K562 (cell line): ENCODE measurements at regions not wholly inside any gene's neighbourhood (a gene's known extent, or its start where the extent isn't known, plus 50 kb on each side); places are given as distances from the start of the nearest gene placed in this dataset.
A peak's percentile ranks its signal among the peaks of the same experiment; 100 is the strongest.

Experiments used
- ATAC-seq: fragments of 200-7000 bp; cut with Tn5 transposase; 3 replicates; pipeline ENCODE4 v1.9.1; 2020; ENCODE audit warnings: moderate library complexity
- BruUV-seq: library from RNA; stranded (reverse); fragments of 400-500 nt; replicated peaks from 2 replicates; lab custom pipeline; 2021; lab: Mats Ljungman, UMichigan
- CTCF ChIA-PET: fragments of 300-600 bp; formaldehyde crosslinking; extraction: SDS; loops from one replicate; lab custom pipeline; 2021; ENCODE audit warnings: low intra/inter-chr PET ratio; lab: Yijun Ruan, JAX
- POLR2A ChIA-PET: fragments of 300-600, 350-650 bp; sonication (Branson Sonifier 250); formaldehyde crosslinking; extraction: SDS; loops from one replicate; lab custom pipeline; 2021; ENCODE audit warnings: antibody characterized with exemption, inconsistent platforms; lab: Yijun Ruan, JAX
- DNase-seq, 4 experiments: peaks; one replicate each; pipeline versions ENCODE4 v3.0.0 to v3.0.0-alpha.2; 2011 to 2018; ENCODE audit warnings: low spot score in 3 of 4, mixed read lengths in 3 of 4; ENCODE audit errors: extremely low read depth in 1 of 4
- FAIRE-seq: peaks from 2 replicates; lab custom pipeline; 2011; peaks lifted over from hg19 to GRCh38; lab: Jason Lieb, UNC
- H2AFZ ChIP-seq: 2 replicates; pipeline ENCODE4 v1.6.0; 2011; ENCODE audit warnings: low read depth, low read length, control low read depth, inconsistent platforms
- H3K27ac ChIP-seq: fragments of 200-600 bp; 3 replicates; pipeline ENCODE4 v1.8.0; 2011; ENCODE audit warnings: low read depth, mild to moderate bottlenecking, control low read depth, inconsistent platforms, low read length, moderate library complexity, mixed read lengths; ENCODE audit errors: extremely low read depth
- H3K27me3 ChIP-seq, 2 experiments: fragments of 300-600 bp in 1 of 2; 2 replicates in 1 of 2; 3 replicates in 1 of 2; pipeline versions ENCODE4 v1.6.0 to v1.8.0; 2011; ENCODE audit warnings: inconsistent platforms in 2 of 2, low read length in 2 of 2, mild to moderate bottlenecking in 1 of 2, mixed read lengths in 1 of 2, moderate library complexity in 1 of 2; ENCODE audit not compliant: control insufficient read depth in 2 of 2, insufficient read depth in 2 of 2
- H3K36me3 ChIP-seq: fragments of 300-600 bp; 3 replicates; pipeline ENCODE4 v1.8.0; 2011; ENCODE audit warnings: mild to moderate bottlenecking, low read length, inconsistent platforms; ENCODE audit not compliant: control insufficient read depth, insufficient read depth
- H3K4me1 ChIP-seq, 2 experiments: fragments of 200-600 bp in 1 of 2; replicated peaks in 1 of 2; 2 replicates in 1 of 2; 3 replicates in 1 of 2; pipeline versions ENCODE4 v1.5.1 to v1.8.0; 2011; ENCODE audit warnings: inconsistent platforms in 2 of 2, low read length in 2 of 2, mild to moderate bottlenecking in 1 of 2, mixed read lengths in 1 of 2, moderate library complexity in 1 of 2; ENCODE audit not compliant: control insufficient read depth in 2 of 2, insufficient read depth in 2 of 2
- H3K4me2 ChIP-seq: 2 replicates; pipeline ENCODE4 v1.6.1; 2011; ENCODE audit warnings: low read length, control low read depth, inconsistent platforms, mixed read lengths; ENCODE audit not compliant: insufficient read depth
- H3K4me3 ChIP-seq: fragments of 200-600 bp; sonication (generic), shearing (Covaris generic); 2 replicates; pipeline ENCODE4 v1.5.1; 2016; ENCODE audit warnings: control low read depth, inconsistent platforms
- H3K79me2 ChIP-seq: fragments of 200-600 bp; 3 replicates; pipeline ENCODE4 v1.8.0; 2011; ENCODE audit warnings: low read length, inconsistent platforms; ENCODE audit not compliant: control insufficient read depth, insufficient read depth
- H3K9ac ChIP-seq, 2 experiments: 2 replicates each; pipeline versions ENCODE4 v1.6.0 to v1.6.1; 2011; ENCODE audit warnings: low read depth in 2 of 2, low read length in 2 of 2, control low read depth in 1 of 2, inconsistent platforms in 1 of 2, mild to moderate bottlenecking in 1 of 2, mixed read lengths in 1 of 2; ENCODE audit not compliant: insufficient read depth in 1 of 2
- H3K9me1 ChIP-seq: one replicate; pipeline ENCODE4 v1.6.0; 2011; ENCODE audit warnings: inconsistent platforms, mild to moderate bottlenecking, low read length, moderate library complexity; ENCODE audit not compliant: control insufficient read depth, insufficient read depth
- H3K9me3 ChIP-seq: replicated peaks from 2 replicates; pipeline ENCODE4 v1.5.1; 2011; ENCODE audit warnings: low read depth, low read length, inconsistent platforms; ENCODE audit not compliant: control insufficient read depth, insufficient read depth
- H4K20me1 ChIP-seq: replicated peaks from 2 replicates; pipeline ENCODE4 v1.6.1; 2011; ENCODE audit warnings: low read length, inconsistent platforms, mixed read lengths; ENCODE audit not compliant: control insufficient read depth, insufficient read depth
- BHLHE40 ChIP-seq: IDR thresholded peaks from 2 replicates; pipeline ENCODE4 v1.6.1; 2011; ENCODE audit warnings: low read length, improper control_type of control experiment
- CREM ChIP-seq: IDR thresholded peaks from 2 replicates; pipeline ENCODE4 v1.6.1; 2014; ENCODE audit warnings: antibody characterized with exemption, low read depth
- DLX4 ChIP-seq: fragments of 250-450 bp; sonication (Bioruptor Pico); IDR thresholded peaks from 2 replicates; pipeline ENCODE4 v1.6.1; 2021; ENCODE audit warnings: mild to moderate bottlenecking
- LARP7 ChIP-seq: fragments of 450-650 bp; IDR thresholded peaks from 2 replicates; pipeline ENCODE4 v1.6.1; 2016
- MBD1 ChIP-seq: fragments of 250-450 bp; sonication (Bioruptor Pico); IDR thresholded peaks from 2 replicates; pipeline ENCODE4 v1.8.0; 2022; ENCODE audit warnings: inconsistent platforms
- MEIS2 ChIP-seq: fragments of 450-650 bp; IDR thresholded peaks from 2 replicates; pipeline ENCODE4 v1.6.1; 2014; ENCODE audit warnings: mild to moderate bottlenecking; ENCODE audit not compliant: partially characterized antibody
- NCOR1 ChIP-seq: fragments of 450-650 bp; IDR thresholded peaks from 2 replicates; pipeline ENCODE4 v1.6.1; 2016; ENCODE audit warnings: mild to moderate bottlenecking, moderate library complexity
- NFRKB ChIP-seq: fragments of 450-650 bp; IDR thresholded peaks from 2 replicates; pipeline ENCODE4 v1.6.1; 2016; ENCODE audit warnings: low read depth
- PCBP1 ChIP-seq: fragments of 200-400 bp; formaldehyde crosslinking; IDR thresholded peaks from 2 replicates; pipeline ENCODE4 v1.6.1; 2018; ENCODE audit warnings: mild to moderate bottlenecking, low read depth, low read length; ENCODE audit not compliant: poor library complexity, severe bottlenecking
- RBM39 ChIP-seq: fragments of 200-400 bp; formaldehyde crosslinking; optimal IDR thresholded peaks from 2 replicates; pipeline ENCODE3; 2018; ENCODE audit warnings: low read depth, low read length
- SNAPC5 ChIP-seq: fragments of 250-450 bp; sonication (Bioruptor Pico); IDR thresholded peaks from 2 replicates; pipeline ENCODE4 v1.8.0; 2021; ENCODE audit warnings: moderate library complexity, mild to moderate bottlenecking, inconsistent platforms
- STAT6 ChIP-seq: sonication (generic); formaldehyde crosslinking; IDR thresholded peaks from 2 replicates; pipeline ENCODE4 v1.8.1; 2023; ENCODE audit warnings: mild to moderate bottlenecking, missing genetic modification reagents
- TAF1 ChIP-seq: IDR thresholded peaks from 2 replicates; pipeline ENCODE4 v1.6.1; 2011; ENCODE audit warnings: mild to moderate bottlenecking, low read length, moderate library complexity; ENCODE audit not compliant: insufficient read depth, control insufficient read depth, severe bottlenecking; ENCODE audit errors: extremely low read depth
- ZNF197 ChIP-seq: fragments of 200-800 bp; sonication (Bioruptor generic); IDR thresholded peaks from 2 replicates; pipeline ENCODE4 v1.6.1; 2016; ENCODE audit warnings: low read depth, missing genetic modification characterization, missing compliant biosample characterization
- ZZZ3 ChIP-seq: fragments of 450-650 bp; IDR thresholded peaks from 2 replicates; pipeline ENCODE4 v1.6.1; 2016; ENCODE audit warnings: antibody characterized with exemption, mild to moderate bottlenecking, moderate library complexity
- WGBS: fragments of 100-300 bp; shearing (Covaris generic); methylation state at CpG from one replicate; pipeline ENCODE4 v1.1.6; 2016; ENCODE audit warnings: low coverage, mixed read lengths; ENCODE audit not compliant: insufficient coverage; ENCODE audit errors: missing lambda C conversion rate; 5-methylcytosine and 5-hydroxymethylcytosine counted together
- in situ Hi-C: fragments of 300-500 bp; cut with MboI; formaldehyde crosslinking; loops from 4 replicates; pipeline ENCODE4 v1.15.0; 2018; ENCODE audit warnings: inconsistent platforms, mixed read lengths
- intact Hi-C: fragments of 100-400 bp; cut with micrococcal nuclease; formaldehyde crosslinking; loops from 2 replicates; pipeline ENCODE4 v1.14.2; 2022

- Histone ChIP-seq H3K36me3 (no peaks in the 10 kb centered on the region), H3K9me1 (no peaks in the 10 kb centered on the region), H3K9me3 (no peaks in the 10 kb centered on the region), H3K27me3 (0 out of 5 replicates have a peak, but pooled peaks cover 0 to under 1% of the 10 kb centered on the region in 2 experiments), H3K9ac (no peak overlapping the region), H3K79me2 (no peaks in the 10 kb centered on the region), H3K27ac (no peak overlapping the region), H3K4me2 (no peak overlapping the region), H3K4me3 (no peak overlapping the region), H3K4me1 (no peaks in the 10 kb centered on the region), H2AFZ (no peak overlapping the region), H4K20me1 (no peaks in the 10 kb centered on the region)
- ATAC-seq (no peak), FAIRE-seq (no peak), DNase-seq (no peak)
- ChIA-PET POLR2A (interaction anchor here (1.8 kb wide), 1 partner anchor 9 kb away, joined by 6 read pairs; no protein-coding TSS in a partner anchor), CTCF (interaction anchor here (1.2 kb wide), 1 partner anchor 168 kb away, joined by 4 read pairs; no protein-coding TSS in a partner anchor)
- 38% methylated on average over 8 of the region's 8 CpGs for WGBS
- intact Hi-C loops (no loop called here), in situ Hi-C loops (no loop called here)
- no TSS peak for BruUV-seq
- TF ChIP-seq CREM (no peak), BHLHE40 (0 out of 2 replicates have a peak, but pooled peaks have one; percentile 24), ZNF197 (CRISPR knock-in tag) (no peak), NFRKB (no peak), DLX4 (CRISPR knock-in tag) (no peak), PCBP1 (no peak), SNAPC5 (no peak), TAF1 (no peak), NCOR1 (no peak), ZZZ3 (no peak), STAT6 (no peak), MBD1 (CRISPR knock-in tag) (no peak), MEIS2 (peak; percentile 25), RBM39 (peak; percentile 39), LARP7 (no peak)
Measured at GRCh38 chr7:130872756-130873448, 138.9 kb upstream of the KLF14 start.
